T47D (cell line): ENCODE measurements at regions not wholly inside any gene's neighbourhood (a gene's known extent, or its start where the extent isn't known, plus 50 kb on each side); places are given as distances from the start of the nearest gene placed in this dataset.

Experiments
- DNase-seq, 2 experiments: peaks; one replicate each; pipeline versions ENCODE4 v3.0.0 to v3.0.0-alpha.2; 2011 to 2012; ENCODE audit warnings: low read depth in 1 of 2, low spot score in 1 of 2
- JUND ChIP-seq: IDR thresholded peaks from 2 replicates; pipeline ENCODE4 v1.6.1; 2012; ENCODE audit warnings: low read depth
- in situ Hi-C: cut with HindIII; loops from 2 replicates; pipeline ENCODE4 v1.10.0; 2016; ENCODE audit warnings: low sequenced_read_pairs, low pct_unique_long_range_greater_than_20kb

- TF ChIP-seq JUND = no peak
- in situ Hi-C loops = no loop called here
- no peak for DNase-seq
Observed at GRCh38 chr5:6825678-6826244, 112.5 kb downstream of the TENT4A start.

- TF ChIP-seq JUND = no peak
- in situ Hi-C loops = no loop called here
- DNase-seq = no peak
Observed at GRCh38 chr5:6826756-6827155, 113.5 kb downstream of the TENT4A start.

GRCh38 chr5:6827526-6828219, 114.4 kb downstream of the TENT4A start:
- no peak for TF ChIP-seq JUND
- in situ Hi-C loops = no loop called here
- DNase-seq = no peak

DNA sequence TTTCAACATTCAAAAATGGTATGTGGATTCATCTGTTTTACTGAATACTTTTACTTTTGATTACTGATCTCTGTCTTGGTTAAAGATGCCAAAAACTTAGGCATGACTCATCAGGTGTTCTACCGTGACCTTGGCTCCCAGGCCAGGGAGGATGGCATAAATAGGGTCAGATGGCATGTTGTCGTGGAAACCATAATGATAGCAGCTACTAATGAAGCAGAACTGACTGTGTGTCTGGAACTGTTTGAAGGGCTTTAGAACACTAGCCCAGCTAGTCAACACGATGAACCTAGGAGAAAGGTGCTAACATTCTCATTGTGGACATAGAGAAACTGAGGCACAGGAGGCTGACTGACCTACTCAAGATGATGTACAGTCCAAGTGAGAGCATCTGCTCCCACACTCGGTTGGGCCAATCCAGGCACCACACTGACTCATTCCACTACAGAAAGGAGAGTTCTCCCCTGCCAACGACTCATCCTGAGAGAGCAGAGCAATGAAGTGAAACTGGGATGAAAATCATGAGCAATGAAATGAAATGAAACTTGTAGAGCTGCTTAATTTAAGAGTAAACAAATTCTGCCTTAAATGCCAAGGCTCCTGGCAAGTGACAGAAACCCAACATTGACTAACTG, 116.0 kb downstream of the TENT4A start:
- in situ Hi-C loops = no loop called here
- no peak for TF ChIP-seq JUND

GRCh38 chr5:6830643-6831239, 117.5 kb downstream of the TENT4A start:
- TF ChIP-seq JUND = no peak
- in situ Hi-C loops = no loop called here
- no peak for DNase-seq

More for the DNA sequence above, 116.0 kb downstream of the TENT4A start:
- no peak for DNase-seq

DNA sequence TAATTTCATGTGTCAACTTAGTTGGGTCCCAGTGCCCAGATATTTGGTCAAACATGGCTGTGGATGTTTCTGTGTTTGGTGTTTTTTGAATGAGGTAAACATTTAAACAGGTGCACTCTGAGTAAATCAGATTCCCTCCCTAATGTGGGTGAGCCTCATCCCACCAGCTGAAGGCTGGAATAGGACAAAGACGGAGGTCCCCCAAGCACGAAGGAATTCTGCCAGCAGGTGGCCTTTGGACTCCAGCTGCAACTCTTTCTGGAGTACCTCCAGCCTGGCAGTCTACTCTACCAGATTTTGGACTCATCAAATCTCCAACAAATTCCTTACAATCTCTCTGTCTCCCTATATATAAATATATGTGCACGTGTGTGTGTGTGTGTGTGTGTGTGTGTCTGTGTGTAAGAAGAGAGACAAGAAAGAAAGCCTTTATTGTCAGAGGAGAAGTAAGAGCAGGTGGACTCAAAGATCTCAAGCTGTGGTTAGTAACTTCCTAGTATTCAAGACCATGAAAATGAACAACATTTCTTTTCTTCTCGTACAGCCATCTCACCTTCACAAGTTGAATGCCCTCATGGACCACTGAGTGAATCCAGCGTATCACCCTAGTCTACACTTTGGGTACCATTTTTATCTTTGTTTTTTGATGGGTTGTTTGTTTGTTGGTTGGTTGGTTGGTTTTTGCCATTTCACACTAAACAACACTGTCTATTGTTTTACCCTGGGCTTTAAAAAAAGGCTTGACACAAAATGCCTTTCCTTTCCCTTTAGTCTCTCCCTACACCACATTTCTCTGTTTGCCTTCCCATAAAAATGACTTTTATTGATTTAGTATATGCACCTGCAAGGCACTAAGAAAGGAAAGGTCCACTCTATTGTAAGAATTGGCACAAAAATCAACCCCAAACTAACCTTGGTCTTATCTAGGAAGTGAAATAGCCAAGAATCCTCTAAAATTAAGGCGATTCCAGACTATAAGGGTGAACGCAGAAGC, 118.7 kb downstream of the TENT4A start:
- in situ Hi-C loops = no loop called here
- no peak for TF ChIP-seq JUND
- no peak for DNase-seq

- DNase-seq = no peak
- TF ChIP-seq JUND = no peak
- in situ Hi-C loops = no loop called here
Observed at GRCh38 chr5:6832994-6833393, 119.8 kb downstream of the TENT4A start.

DNA sequence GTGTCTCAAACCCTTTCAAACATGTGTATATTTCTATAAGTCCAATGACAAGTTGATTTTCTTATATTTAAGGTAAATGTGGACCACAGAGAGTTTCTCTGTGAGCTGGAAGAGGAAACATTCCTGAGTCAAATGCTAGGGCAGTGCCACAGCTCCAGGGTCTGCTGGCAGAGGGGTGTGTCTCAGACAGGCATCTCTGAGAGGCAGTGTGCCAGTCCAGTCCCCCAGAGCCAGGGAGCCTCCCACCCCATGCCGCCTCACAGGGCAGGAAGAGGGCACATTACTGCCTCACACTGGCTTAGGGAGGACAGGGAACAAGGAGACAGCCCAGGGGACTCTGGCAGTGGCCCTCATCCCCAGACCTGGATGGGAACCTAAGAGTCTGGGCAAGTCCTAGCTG, 120.2 kb downstream of the TENT4A start:
- TF ChIP-seq JUND = no peak
- no peak for DNase-seq
- in situ Hi-C loops = no loop called here

DNA sequence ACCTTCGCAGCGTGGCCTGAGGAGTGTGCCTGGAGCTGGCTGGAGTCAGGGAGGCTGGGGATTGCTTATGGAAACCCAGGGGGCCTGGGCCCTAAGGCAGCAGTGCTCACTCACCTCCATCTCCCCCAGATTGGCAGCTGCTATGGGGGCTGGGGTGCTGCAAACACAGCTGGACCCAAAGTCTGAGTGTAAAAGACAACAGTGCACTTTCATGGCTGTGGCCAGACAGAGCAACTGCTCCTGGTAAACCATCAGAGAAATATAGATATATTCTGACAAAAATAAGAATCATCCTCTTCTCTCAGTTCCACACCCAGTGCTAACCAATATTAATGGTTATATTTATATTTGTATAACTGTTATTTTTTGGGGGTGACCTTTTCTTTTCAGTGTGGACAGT, 123.9 kb downstream of the TENT4A start:
- TF ChIP-seq JUND = no peak
- in situ Hi-C loops = no loop called here
- no peak for DNase-seq

DNA sequence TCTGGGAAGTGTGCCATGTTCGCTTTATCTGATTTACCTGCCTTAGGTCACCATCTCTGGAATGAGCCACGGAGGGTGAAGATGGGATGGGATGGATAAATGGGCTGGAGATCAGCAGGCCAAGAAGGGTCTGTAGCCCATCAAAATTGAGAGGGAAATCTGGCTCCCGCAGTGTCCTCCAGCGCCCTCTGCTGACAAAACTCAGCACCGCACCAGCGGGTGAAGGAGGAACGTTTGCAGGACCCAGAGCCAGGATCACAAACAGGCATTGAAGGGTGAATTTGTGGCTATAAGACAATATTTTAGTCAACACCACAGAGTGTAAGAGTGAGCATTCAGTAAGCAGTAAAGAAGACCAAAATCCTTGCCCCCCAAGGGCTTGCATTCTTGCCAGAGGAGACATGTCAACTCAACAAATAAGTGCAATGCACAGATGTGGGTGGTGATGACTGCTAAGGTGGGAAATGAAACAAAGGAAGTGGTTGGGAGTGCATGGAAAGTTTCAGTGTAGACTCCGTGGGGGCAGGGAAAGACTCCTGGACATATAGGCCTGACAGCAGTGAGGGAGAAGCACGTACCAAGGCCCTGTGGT, 124.4 kb downstream of the TENT4A start:
- in situ Hi-C loops = no loop called here
- TF ChIP-seq JUND = no peak
- peak in 1 of 2 experiments; percentile 39 for DNase-seq

- no peak for DNase-seq
- no peak for TF ChIP-seq JUND
- in situ Hi-C loops = no loop called here
Observed at GRCh38 chr5:6838736-6839135, 125.5 kb downstream of the TENT4A start.
